ENCODE measurements at regions not wholly inside any gene's neighbourhood (a gene's known extent, or its start where the extent isn't known, plus 50 kb on each side); places are given as distances from the start of the nearest gene placed in this dataset.

DNA sequence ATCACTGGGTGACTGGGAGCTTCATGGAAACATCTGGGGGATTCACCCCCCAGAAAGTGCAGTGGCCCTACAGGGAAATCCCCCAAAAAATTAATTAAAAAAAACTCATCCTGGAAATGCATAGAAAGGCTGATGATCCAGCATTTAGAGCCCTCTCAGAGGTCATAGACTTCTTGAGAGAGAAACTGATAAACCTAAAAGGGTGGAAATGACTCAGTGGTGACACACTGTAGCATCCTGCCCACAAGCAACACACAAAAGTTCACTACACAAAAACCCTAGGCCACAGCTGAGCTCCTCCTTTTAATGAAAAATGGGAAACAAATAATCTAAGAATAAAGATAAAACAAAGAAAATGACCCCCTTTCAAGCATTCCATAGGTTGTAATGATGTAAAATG, 911.5 kb downstream of the GLUD2 start:
- TF ChIP-seq POLR2A (IDR thresholded peaks at IDR 0.05; ENCODE audit: low read depth, low read length) (no peak), POU2F2 (IDR thresholded peaks at IDR 0.05; ENCODE audit: low read depth, low read length) (no peak), POLR2AphosphoS5 (IDR thresholded peaks at IDR 0.05; ENCODE audit: low read depth, low read length) (no peak), TAF1 (IDR thresholded peaks at IDR 0.05; ENCODE audit: low read depth, low read length) (no peak), SPI1 (IDR thresholded peaks at IDR 0.05; ENCODE audit: low read depth, low read length) (no peak)
